ENCODE measurements at regions not wholly inside any gene's neighbourhood (a gene's known extent, or its start where the extent isn't known, plus 50 kb on each side); places are given as distances from the start of the nearest gene placed in this dataset.

DNA sequence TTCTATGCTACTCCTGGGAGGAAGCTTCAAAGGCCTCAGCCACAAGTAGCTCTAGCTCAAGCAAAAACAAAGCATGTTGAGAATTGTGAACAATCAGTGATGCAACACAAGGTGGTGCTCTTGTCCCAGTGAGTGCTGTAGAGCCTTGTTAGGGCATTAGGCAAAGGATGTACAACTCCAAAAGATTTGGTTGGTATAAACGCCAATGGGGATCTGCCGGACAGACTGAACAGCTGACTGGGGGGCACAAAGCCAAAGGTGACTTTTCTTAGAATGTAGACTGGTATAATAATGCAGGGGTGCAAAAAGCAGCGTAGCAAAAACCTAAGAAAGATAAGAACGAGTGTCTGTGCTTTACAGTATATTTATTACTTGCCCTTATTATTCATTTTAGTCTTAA lies 62.6 kb upstream of the ALB start (continued):
- TF ChIP-seq MTF2 (CRISPR knock-in tag; IDR thresholded peaks at IDR 0.05; ENCODE audit: borderline replicate concordance) (no peak), ELF1 (CRISPR knock-in tag; IDR thresholded peaks at IDR 0.05) (peak; percentile 27; the same call in 1 of the 2 replicates), LCORL (IDR thresholded peaks at IDR 0.05) (no peak), LCORL (CRISPR knock-in tag; IDR thresholded peaks at IDR 0.05) (peak; percentile 43; the same call in 1 of the 2 replicates), RXRB (CRISPR knock-in tag; IDR thresholded peaks at IDR 0.05; ENCODE audit: borderline replicate concordance) (peak; percentile 56), KDM3A (CRISPR knock-in tag; IDR thresholded peaks at IDR 0.05; ENCODE audit: low read depth) (peak; percentile 69), ZNF879 (CRISPR knock-in tag; IDR thresholded peaks at IDR 0.05) (no peak), ZNF652 (CRISPR knock-in tag; IDR thresholded peaks at IDR 0.05; ENCODE audit: borderline replicate concordance, low read depth) (peak; percentile 41; the same call in 1 of the 2 replicates), ZC3H13 (CRISPR knock-in tag; IDR thresholded peaks at IDR 0.05) (no peak), ZNF768 (CRISPR knock-in tag; IDR thresholded peaks at IDR 0.05) (no peak), ZSCAN12 (CRISPR knock-in tag; IDR thresholded peaks at IDR 0.05) (no peak), RXRA (CRISPR knock-in tag; IDR thresholded peaks at IDR 0.05) (no peak), AHR (CRISPR knock-in tag; IDR thresholded peaks at IDR 0.05) (no peak), KAT8 (CRISPR knock-in tag; IDR thresholded peaks at IDR 0.05) (no peak; the same call in 1 of the 2 replicates), ZBTB7B (CRISPR knock-in tag; IDR thresholded peaks at IDR 0.05) (0 out of 2 replicates have a peak, but pooled peaks have one; percentile 25), MIER3 (CRISPR knock-in tag; IDR thresholded peaks at IDR 0.05; ENCODE audit: borderline replicate concordance) (peak; percentile 66; the same call in 1 of the 2 replicates), ZFAT (CRISPR knock-in tag; conservative IDR thresholded peaks at IDR 0.05) (no peak), ZMAT3 (CRISPR knock-in tag; conservative IDR thresholded peaks at IDR 0.05) (no peak)
- TF ChIP-seq, protein P1, sequence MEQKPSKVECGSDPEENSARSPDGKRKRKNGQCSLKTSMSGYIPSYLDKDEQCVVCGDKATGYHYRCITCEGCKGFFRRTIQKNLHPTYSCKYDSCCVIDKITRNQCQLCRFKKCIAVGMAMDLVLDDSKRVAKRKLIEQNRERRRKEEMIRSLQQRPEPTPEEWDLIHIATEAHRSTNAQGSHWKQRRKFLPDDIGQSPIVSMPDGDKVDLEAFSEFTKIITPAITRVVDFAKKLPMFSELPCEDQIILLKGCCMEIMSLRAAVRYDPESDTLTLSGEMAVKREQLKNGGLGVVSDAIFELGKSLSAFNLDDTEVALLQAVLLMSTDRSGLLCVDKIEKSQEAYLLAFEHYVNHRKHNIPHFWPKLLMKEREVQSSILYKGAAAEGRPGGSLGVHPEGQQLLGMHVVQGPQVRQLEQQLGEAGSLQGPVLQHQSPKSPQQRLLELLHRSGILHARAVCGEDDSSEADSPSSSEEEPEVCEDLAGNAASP (CRISPR knock-in tag; IDR thresholded peaks at IDR 0.05; ENCODE audit: borderline replicate concordance), result no peak
- TF ChIP-seq, protein P2, sequence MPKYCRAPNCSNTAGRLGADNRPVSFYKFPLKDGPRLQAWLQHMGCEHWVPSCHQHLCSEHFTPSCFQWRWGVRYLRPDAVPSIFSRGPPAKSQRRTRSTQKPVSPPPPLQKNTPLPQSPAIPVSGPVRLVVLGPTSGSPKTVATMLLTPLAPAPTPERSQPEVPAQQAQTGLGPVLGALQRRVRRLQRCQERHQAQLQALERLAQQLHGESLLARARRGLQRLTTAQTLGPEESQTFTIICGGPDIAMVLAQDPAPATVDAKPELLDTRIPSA (CRISPR knock-in tag; IDR thresholded peaks at IDR 0.05; ENCODE audit: borderline replicate concordance), result no peak
- TF ChIP-seq, protein P3, sequence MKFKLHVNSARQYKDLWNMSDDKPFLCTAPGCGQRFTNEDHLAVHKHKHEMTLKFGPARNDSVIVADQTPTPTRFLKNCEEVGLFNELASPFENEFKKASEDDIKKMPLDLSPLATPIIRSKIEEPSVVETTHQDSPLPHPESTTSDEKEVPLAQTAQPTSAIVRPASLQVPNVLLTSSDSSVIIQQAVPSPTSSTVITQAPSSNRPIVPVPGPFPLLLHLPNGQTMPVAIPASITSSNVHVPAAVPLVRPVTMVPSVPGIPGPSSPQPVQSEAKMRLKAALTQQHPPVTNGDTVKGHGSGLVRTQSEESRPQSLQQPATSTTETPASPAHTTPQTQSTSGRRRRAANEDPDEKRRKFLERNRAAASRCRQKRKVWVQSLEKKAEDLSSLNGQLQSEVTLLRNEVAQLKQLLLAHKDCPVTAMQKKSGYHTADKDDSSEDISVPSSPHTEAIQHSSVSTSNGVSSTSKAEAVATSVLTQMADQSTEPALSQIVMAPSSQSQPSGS (CRISPR knock-in tag; IDR thresholded peaks at IDR 0.05), result no peak
- TF ChIP-seq, protein P4, sequence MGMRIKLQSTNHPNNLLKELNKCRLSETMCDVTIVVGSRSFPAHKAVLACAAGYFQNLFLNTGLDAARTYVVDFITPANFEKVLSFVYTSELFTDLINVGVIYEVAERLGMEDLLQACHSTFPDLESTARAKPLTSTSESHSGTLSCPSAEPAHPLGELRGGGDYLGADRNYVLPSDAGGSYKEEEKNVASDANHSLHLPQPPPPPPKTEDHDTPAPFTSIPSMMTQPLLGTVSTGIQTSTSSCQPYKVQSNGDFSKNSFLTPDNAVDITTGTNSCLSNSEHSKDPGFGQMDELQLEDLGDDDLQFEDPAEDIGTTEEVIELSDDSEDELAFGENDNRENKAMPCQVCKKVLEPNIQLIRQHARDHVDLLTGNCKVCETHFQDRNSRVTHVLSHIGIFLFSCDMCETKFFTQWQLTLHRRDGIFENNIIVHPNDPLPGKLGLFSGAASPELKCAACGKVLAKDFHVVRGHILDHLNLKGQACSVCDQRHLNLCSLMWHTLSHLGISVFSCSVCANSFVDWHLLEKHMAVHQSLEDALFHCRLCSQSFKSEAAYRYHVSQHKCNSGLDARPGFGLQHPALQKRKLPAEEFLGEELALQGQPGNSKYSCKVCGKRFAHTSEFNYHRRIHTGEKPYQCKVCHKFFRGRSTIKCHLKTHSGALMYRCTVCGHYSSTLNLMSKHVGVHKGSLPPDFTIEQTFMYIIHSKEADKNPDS (CRISPR knock-in tag; IDR thresholded peaks at IDR 0.05), result no peak
- TF ChIP-seq, protein P5, sequence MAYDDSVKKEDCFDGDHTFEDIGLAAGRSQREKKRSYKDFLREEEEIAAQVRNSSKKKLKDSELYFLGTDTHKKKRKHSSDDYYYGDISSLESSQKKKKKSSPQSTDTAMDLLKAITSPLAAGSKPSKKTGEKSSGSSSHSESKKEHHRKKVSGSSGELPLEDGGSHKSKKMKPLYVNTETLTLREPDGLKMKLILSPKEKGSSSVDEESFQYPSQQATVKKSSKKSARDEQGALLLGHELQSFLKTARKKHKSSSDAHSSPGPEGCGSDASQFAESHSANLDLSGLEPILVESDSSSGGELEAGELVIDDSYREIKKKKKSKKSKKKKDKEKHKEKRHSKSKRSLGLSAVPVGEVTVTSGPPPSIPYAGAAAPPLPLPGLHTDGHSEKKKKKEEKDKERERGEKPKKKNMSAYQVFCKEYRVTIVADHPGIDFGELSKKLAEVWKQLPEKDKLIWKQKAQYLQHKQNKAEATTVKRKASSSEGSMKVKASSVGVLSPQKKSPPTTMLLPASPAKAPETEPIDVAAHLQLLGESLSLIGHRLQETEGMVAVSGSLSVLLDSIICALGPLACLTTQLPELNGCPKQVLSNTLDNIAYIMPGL (CRISPR knock-in tag; IDR thresholded peaks at IDR 0.05; ENCODE audit: borderline replicate concordance in 1 of 2, low read depth in 1 of 2), result peak; percentile 62 to 76; a peak in 3 of 4 replicates
- TF ChIP-seq, protein P6, sequence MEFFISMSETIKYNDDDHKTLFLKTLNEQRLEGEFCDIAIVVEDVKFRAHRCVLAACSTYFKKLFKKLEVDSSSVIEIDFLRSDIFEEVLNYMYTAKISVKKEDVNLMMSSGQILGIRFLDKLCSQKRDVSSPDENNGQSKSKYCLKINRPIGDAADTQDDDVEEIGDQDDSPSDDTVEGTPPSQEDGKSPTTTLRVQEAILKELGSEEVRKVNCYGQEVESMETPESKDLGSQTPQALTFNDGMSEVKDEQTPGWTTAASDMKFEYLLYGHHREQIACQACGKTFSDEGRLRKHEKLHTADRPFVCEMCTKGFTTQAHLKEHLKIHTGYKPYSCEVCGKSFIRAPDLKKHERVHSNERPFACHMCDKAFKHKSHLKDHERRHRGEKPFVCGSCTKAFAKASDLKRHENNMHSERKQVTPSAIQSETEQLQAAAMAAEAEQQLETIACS (CRISPR knock-in tag; IDR thresholded peaks at IDR 0.05), result no peak
